A549 (cell line): ENCODE measurements at regions not wholly inside any gene's neighbourhood (a gene's known extent, or its start where the extent isn't known, plus 50 kb on each side); places are given as distances from the start of the nearest gene placed in this dataset.

ENCODE experiments used
- CTCF ChIP-seq: fragments of >200 bp; sonication (Bioruptor Twin); formaldehyde crosslinking; IDR thresholded peaks from 3 replicates; pipeline ENCODE4 v1.5.1; 2016
- EP300 ChIP-seq, 2 experiments: fragments of >200 bp; sonication (Bioruptor Twin); formaldehyde crosslinking; IDR thresholded peaks; 2 replicates in 1 of 2; 3 replicates in 1 of 2; pipeline ENCODE4 v1.6.1; 2016 to 2017
- HDAC2 ChIP-seq: fragments of 200-600 bp; sonication (generic); IDR thresholded peaks from 2 replicates; pipeline ENCODE4 v1.6.1; 2016
- HMGXB4 ChIP-seq: fragments of 250-450 bp; sonication (Bioruptor Pico); IDR thresholded peaks from 2 replicates; pipeline ENCODE4 v1.5.0; 2021; ENCODE audit warnings: mild to moderate bottlenecking, moderate library complexity, borderline replicate concordance
- POLR2A ChIP-seq: IDR thresholded peaks from 2 replicates; pipeline ENCODE4 v1.6.1; 2012; ENCODE audit warnings: mild to moderate bottlenecking, low read length
- POLR2AphosphoS2 ChIP-seq: conservative IDR thresholded peaks from 2 replicates; pipeline ENCODE4 v1.6.1; 2012; ENCODE audit warnings: low read length, improper control_type of control experiment, inconsistent platforms
- SREBF2 ChIP-seq: fragments of 450-650 bp; IDR thresholded peaks from 2 replicates; pipeline ENCODE4 v1.6.1; 2014; ENCODE audit warnings: mild to moderate bottlenecking, moderate library complexity
- ZFP36 ChIP-seq: fragments of 450-650 bp; IDR thresholded peaks from 2 replicates; pipeline ENCODE4 v1.6.1; 2014; ENCODE audit warnings: borderline replicate concordance; ENCODE audit not compliant: partially characterized antibody

- no peak for TF ChIP-seq CTCF
- TF ChIP-seq EP300 (IDR thresholded peaks at IDR 0.05): no peak
- TF ChIP-seq HDAC2: no peak
- TF ChIP-seq POLR2A: no peak
- TF ChIP-seq SREBF2: no peak
- no peak for TF ChIP-seq ZFP36
- no peak for TF ChIP-seq POLR2AphosphoS2
- no peak for TF ChIP-seq HMGXB4 (CRISPR knock-in tag)
Observed at GRCh38 chr3:16728770-16729745, 123.8 kb upstream of the DAZL start.
